ENCODE measurements at regions not wholly inside any gene's neighbourhood (a gene's known extent, or its start where the extent isn't known, plus 50 kb on each side); places are given as distances from the start of the nearest gene placed in this dataset.

- TF ChIP-seq, protein P1, sequence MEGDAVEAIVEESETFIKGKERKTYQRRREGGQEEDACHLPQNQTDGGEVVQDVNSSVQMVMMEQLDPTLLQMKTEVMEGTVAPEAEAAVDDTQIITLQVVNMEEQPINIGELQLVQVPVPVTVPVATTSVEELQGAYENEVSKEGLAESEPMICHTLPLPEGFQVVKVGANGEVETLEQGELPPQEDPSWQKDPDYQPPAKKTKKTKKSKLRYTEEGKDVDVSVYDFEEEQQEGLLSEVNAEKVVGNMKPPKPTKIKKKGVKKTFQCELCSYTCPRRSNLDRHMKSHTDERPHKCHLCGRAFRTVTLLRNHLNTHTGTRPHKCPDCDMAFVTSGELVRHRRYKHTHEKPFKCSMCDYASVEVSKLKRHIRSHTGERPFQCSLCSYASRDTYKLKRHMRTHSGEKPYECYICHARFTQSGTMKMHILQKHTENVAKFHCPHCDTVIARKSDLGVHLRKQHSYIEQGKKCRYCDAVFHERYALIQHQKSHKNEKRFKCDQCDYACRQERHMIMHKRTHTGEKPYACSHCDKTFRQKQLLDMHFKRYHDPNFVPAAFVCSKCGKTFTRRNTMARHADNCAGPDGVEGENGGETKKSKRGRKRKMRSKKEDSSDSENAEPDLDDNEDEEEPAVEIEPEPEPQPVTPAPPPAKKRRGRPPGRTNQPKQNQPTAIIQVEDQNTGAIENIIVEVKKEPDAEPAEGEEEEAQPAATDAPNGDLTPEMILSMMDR (IDR thresholded peaks at IDR 0.05; ENCODE audit: insufficient read depth, low read depth, low read length, missing control alignments): no peak
- no peak overlapping the region for H3K4me3 ChIP-seq (ENCODE audit: low read depth, low read length)
- DNase-seq (ENCODE audit: low read depth): no peak
These were observed 2750.2 kb upstream of the PCDH20 start for GRCh38 chr13:64165826-64166225.

DNA sequence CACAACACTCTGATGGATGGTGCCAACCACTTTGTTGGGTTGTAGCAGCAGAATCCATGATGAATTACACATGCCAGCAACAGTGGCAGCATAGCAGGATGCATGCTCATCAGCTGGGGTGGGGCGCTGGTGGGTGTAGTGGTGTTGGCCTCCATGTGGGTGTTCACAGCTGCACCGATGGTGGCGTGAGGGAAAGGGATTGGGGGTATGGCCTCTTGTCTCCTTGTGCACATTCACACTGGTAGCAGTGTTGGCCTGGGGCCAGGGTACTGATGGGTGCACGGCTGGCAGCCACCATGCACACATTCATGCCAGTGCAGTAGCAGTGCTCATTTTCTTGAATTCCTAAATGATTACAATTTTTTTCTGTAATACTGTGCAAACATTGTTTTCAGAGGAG is 2748.8 kb upstream of the PCDH20 start:
- DNase-seq (ENCODE audit: low read depth): no peak
- TF ChIP-seq, protein P1 (IDR thresholded peaks at IDR 0.05; ENCODE audit: insufficient read depth, low read depth, low read length, missing control alignments): no peak
- H3K4me3 ChIP-seq (ENCODE audit: low read depth, low read length): no peak overlapping the region

GRCh38 chr13:64160479-64160878 is 2744.8 kb upstream of the PCDH20 start:
- TF ChIP-seq, protein P1 (IDR thresholded peaks at IDR 0.05; ENCODE audit: insufficient read depth, low read depth, low read length, missing control alignments): no peak
- DNase-seq (ENCODE audit: low read depth): no peak
- no peak overlapping the region for H3K4me3 ChIP-seq (ENCODE audit: low read depth, low read length)

GRCh38 chr13:64158908-64159307 is 2743.3 kb upstream of the PCDH20 start:
- DNase-seq (ENCODE audit: low read depth): no peak
- TF ChIP-seq, protein P1 (IDR thresholded peaks at IDR 0.05; ENCODE audit: insufficient read depth, low read depth, low read length, missing control alignments): no peak
- H3K4me3 ChIP-seq (ENCODE audit: low read depth, low read length): no peak overlapping the region

- no peak overlapping the region for H3K4me3 ChIP-seq (ENCODE audit: low read depth, low read length)
- DNase-seq (ENCODE audit: low read depth): no peak
- TF ChIP-seq, protein P1 (IDR thresholded peaks at IDR 0.05; ENCODE audit: insufficient read depth, low read depth, low read length, missing control alignments): no peak
These were observed 2738.9 kb upstream of the PCDH20 start for GRCh38 chr13:64154514-64154913.

- TF ChIP-seq, protein P1 (IDR thresholded peaks at IDR 0.05; ENCODE audit: insufficient read depth, low read depth, low read length, missing control alignments): no peak
- DNase-seq (ENCODE audit: low read depth): no peak
- no peak overlapping the region for H3K4me3 ChIP-seq (ENCODE audit: low read depth, low read length)
These were observed 2715.0 kb upstream of the PCDH20 start for GRCh38 chr13:64130600-64130999.

GRCh38 chr13:64130171-64130570 is 2714.5 kb upstream of the PCDH20 start:
- TF ChIP-seq, protein P1 (IDR thresholded peaks at IDR 0.05; ENCODE audit: insufficient read depth, low read depth, low read length, missing control alignments): no peak
- DNase-seq (ENCODE audit: low read depth): no peak
- H3K4me3 ChIP-seq (ENCODE audit: low read depth, low read length): no peak overlapping the region
